GM06990 (cell line): ENCODE measurements at regions not wholly inside any gene's neighbourhood (a gene's known extent, or its start where the extent isn't known, plus 50 kb on each side); places are given as distances from the start of the nearest gene placed in this dataset.

Source experiments
- DNase-seq: peaks from one replicate; pipeline ENCODE4 v3.0.0-alpha.2; 2011; ENCODE audit not compliant: insufficient read length; ENCODE audit errors: extremely low read depth
- H3K27me3 ChIP-seq: replicated peaks from 2 replicates; pipeline ENCODE4 v1.6.0; 2011; ENCODE audit warnings: low read length; ENCODE audit not compliant: control insufficient read depth, insufficient read depth
- H3K36me3 ChIP-seq: 2 replicates; pipeline ENCODE4 v1.5.1; 2011; ENCODE audit warnings: low read length; ENCODE audit not compliant: control insufficient read depth, insufficient read depth
- H3K4me3 ChIP-seq: replicated peaks from 2 replicates; pipeline ENCODE4 v1.5.1; 2011; ENCODE audit warnings: low read depth, mild to moderate bottlenecking, control low read depth, low read length
- TF ChIP-seq, protein P1 (sequence below): IDR thresholded peaks from 2 replicates; pipeline ENCODE4 v1.5.1; 2011; ENCODE audit warnings: low read length, control low read depth, mild to moderate bottlenecking, inconsistent platforms; ENCODE audit not compliant: insufficient read depth, poor library complexity, severe bottlenecking

GRCh38 chr16:16830401-16830800 is 451.5 kb downstream of the NPIPA7 start:
- TF ChIP-seq, protein P1, sequence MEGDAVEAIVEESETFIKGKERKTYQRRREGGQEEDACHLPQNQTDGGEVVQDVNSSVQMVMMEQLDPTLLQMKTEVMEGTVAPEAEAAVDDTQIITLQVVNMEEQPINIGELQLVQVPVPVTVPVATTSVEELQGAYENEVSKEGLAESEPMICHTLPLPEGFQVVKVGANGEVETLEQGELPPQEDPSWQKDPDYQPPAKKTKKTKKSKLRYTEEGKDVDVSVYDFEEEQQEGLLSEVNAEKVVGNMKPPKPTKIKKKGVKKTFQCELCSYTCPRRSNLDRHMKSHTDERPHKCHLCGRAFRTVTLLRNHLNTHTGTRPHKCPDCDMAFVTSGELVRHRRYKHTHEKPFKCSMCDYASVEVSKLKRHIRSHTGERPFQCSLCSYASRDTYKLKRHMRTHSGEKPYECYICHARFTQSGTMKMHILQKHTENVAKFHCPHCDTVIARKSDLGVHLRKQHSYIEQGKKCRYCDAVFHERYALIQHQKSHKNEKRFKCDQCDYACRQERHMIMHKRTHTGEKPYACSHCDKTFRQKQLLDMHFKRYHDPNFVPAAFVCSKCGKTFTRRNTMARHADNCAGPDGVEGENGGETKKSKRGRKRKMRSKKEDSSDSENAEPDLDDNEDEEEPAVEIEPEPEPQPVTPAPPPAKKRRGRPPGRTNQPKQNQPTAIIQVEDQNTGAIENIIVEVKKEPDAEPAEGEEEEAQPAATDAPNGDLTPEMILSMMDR, result no peak
- no peaks in the 10 kb centered on the region for H3K36me3 ChIP-seq
- no peak overlapping the region for H3K4me3 ChIP-seq
- no peak for DNase-seq
- no peaks in the 10 kb centered on the region for H3K27me3 ChIP-seq

- H3K36me3 ChIP-seq, result no peaks in the 10 kb centered on the region
- no peak overlapping the region for H3K4me3 ChIP-seq
- TF ChIP-seq, protein P1, result no peak
- no peak for DNase-seq
- H3K27me3 ChIP-seq, result no peaks in the 10 kb centered on the region
Measured at GRCh38 chr16:16830973-16831372, 452.0 kb downstream of the NPIPA7 start.

- TF ChIP-seq, protein P1, result no peak
- no peaks in the 10 kb centered on the region for H3K27me3 ChIP-seq
- no peak for DNase-seq
- no peak overlapping the region for H3K4me3 ChIP-seq
- no peaks in the 10 kb centered on the region for H3K36me3 ChIP-seq
Measured at GRCh38 chr16:16833165-16833564, 454.2 kb downstream of the NPIPA7 start.

- TF ChIP-seq, protein P1, result no peak
- no peak for DNase-seq
- no peaks in the 10 kb centered on the region for H3K36me3 ChIP-seq
- no peak overlapping the region for H3K4me3 ChIP-seq
- no peaks in the 10 kb centered on the region for H3K27me3 ChIP-seq
Measured at GRCh38 chr16:16850274-16850673, 471.3 kb downstream of the NPIPA7 start.

- Histone ChIP-seq H3K4me3 (no peak overlapping the region), H3K27me3 (no peaks in the 10 kb centered on the region), H3K36me3 (no peaks in the 10 kb centered on the region)
- DNase-seq, result no peak
- TF ChIP-seq, protein P1, result no peak
Measured at GRCh38 chr16:16857012-16857411, 478.1 kb downstream of the NPIPA7 start.

DNA sequence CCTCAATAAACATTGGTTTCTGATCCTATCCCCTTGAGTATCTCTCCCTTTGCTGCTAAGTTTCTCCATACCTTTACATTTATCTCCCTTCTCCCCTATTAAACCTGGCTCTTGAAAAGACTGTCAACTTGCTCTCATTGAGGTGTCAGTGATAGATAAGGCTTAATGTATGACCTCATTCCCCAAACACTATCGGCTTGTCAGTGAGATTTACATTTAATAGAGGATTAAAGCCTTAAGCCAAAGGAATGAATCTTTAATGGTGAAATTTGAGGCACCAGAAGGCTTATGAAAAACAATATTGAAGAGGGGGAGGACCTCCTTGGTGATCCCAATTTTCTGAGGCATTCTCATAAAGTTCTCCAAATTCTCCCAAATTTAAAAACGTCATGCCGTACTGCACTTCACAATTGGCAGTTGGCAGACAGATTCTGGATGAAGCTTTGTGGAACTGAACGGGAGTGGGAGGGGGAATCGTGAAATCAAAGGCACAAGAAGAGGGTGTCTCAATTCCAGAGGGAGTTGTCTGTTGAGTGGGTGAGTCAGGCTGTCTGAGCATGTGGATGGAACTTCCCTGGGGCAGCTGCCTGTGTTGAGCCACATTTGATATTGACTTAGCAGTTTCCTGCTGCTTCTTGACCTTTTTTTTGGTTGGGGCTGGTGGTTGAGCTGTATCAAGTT is 478.8 kb downstream of the NPIPA7 start:
- no peaks in the 10 kb centered on the region for H3K27me3 ChIP-seq
- TF ChIP-seq, protein P1, result no peak
- H3K4me3 ChIP-seq, result no peak overlapping the region
- no peaks in the 10 kb centered on the region for H3K36me3 ChIP-seq
- DNase-seq, result no peak
